Transverse colon (tissue), 3 donors: ENCODE measurements at regions not wholly inside any gene's neighbourhood (a gene's known extent, or its start where the extent isn't known, plus 50 kb on each side); places are given as distances from the start of the nearest gene placed in this dataset.

Experiments
- POLR2A ChIP-seq: fragments of 450-650 bp; IDR thresholded peaks from one replicate; pipeline ENCODE4 v1.6.1; 2016; ENCODE audit warnings: antibody characterized with exemption, mild to moderate bottlenecking, moderate library complexity
- TF ChIP-seq, protein P1 (sequence below), 5 experiments: fragments of 200-600 bp in 3 of 5; fragments of 450-650 bp in 2 of 5; sonication (generic) in 3 of 5; IDR thresholded peaks; 1 replicate in 2 of 5; 2 replicates in 3 of 5; pipeline ENCODE4 v1.5.1; 2016 to 2017; ENCODE audit warnings: antibody characterized with exemption in 5 of 5, inconsistent platforms in 3 of 5, mild to moderate bottlenecking in 2 of 5, moderate library complexity in 1 of 5

DNA sequence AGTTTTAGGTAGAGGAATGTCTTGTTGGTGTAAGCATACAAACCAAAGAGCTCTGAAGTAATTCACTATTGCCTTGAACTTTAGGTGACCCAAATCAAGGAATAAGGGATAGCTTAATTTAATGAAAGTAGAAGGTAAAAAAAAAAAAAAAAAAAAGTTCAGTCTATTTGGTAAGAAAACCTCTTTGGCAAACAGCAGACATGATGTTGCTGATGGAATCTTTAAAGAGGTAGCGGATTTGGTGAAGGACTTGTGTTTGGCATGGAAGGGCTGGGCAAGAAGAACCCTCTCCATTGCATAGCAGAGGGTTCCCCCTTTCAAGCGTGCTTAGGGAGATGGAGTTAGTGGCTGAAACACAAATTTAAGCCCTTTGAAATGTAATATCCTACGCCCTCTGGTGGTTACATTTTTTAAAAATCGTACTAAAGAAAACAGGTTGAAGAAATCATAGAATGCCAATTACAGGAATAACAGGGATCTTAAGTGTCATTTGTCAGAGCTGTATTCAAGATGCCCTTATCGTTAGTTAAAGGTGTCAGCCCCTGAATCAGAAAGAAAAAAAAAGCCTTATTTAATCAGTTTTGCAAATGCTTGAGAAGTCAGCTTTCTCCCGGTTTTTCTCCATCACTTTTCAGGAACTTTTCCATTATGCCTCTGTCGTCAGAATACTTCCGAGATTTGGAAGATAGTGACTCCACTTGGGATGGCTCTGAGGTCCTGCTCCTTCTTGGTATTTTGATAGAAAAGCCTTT is 383.1 kb downstream of the KCNJ2 start:
- TF ChIP-seq, protein P1, sequence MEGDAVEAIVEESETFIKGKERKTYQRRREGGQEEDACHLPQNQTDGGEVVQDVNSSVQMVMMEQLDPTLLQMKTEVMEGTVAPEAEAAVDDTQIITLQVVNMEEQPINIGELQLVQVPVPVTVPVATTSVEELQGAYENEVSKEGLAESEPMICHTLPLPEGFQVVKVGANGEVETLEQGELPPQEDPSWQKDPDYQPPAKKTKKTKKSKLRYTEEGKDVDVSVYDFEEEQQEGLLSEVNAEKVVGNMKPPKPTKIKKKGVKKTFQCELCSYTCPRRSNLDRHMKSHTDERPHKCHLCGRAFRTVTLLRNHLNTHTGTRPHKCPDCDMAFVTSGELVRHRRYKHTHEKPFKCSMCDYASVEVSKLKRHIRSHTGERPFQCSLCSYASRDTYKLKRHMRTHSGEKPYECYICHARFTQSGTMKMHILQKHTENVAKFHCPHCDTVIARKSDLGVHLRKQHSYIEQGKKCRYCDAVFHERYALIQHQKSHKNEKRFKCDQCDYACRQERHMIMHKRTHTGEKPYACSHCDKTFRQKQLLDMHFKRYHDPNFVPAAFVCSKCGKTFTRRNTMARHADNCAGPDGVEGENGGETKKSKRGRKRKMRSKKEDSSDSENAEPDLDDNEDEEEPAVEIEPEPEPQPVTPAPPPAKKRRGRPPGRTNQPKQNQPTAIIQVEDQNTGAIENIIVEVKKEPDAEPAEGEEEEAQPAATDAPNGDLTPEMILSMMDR (IDR thresholded peaks at IDR 0.05) = peak; percentile 50 to 66 (median 54)
- TF ChIP-seq POLR2A = no peak
